IMR-90 (cell line): ENCODE measurements at regions not wholly inside any gene's neighbourhood (a gene's known extent, or its start where the extent isn't known, plus 50 kb on each side); places are given as distances from the start of the nearest gene placed in this dataset.

ENCODE experiments used
- BHLHE40 ChIP-seq: fragments of 150-350 bp; IDR thresholded peaks from 2 replicates; pipeline ENCODE4 v1.6.1; 2016; ENCODE audit warnings: mild to moderate bottlenecking, low read depth, low read length
- CEBPB ChIP-seq: IDR thresholded peaks from 2 replicates; pipeline ENCODE4 v1.6.1; 2012; ENCODE audit warnings: low read depth, low read length, improper control_type of control experiment
- CTCF ChIP-seq: conservative IDR thresholded peaks from 2 replicates; pipeline ENCODE4 v1.5.1; 2012; ENCODE audit warnings: mild to moderate bottlenecking, low read depth, low read length, improper control_type of control experiment
- ELK1 ChIP-seq: fragments of 150-350 bp; IDR thresholded peaks from 2 replicates; pipeline ENCODE4 v1.6.1; 2016; ENCODE audit warnings: low read depth, mild to moderate bottlenecking, low read length, moderate library complexity, borderline replicate concordance
- MAZ ChIP-seq: IDR thresholded peaks from 2 replicates; pipeline ENCODE4 v1.6.1; 2012; ENCODE audit warnings: low read depth, mild to moderate bottlenecking, low read length, improper control_type of control experiment, moderate library complexity, borderline replicate concordance
- NFE2L2 ChIP-seq: fragments of 150-350 bp; IDR thresholded peaks from 2 replicates; pipeline ENCODE4 v1.6.1; 2016; ENCODE audit warnings: low read depth, mild to moderate bottlenecking, low read length
- POLR2A ChIP-seq: IDR thresholded peaks from 2 replicates; pipeline ENCODE4 v1.6.1; 2012; ENCODE audit warnings: mild to moderate bottlenecking, low read depth, low read length
- RFX5 ChIP-seq: IDR thresholded peaks from 2 replicates; pipeline ENCODE4 v1.8.0; 2012; ENCODE audit warnings: low read depth, mild to moderate bottlenecking, low read length, moderate library complexity
- SMC3 ChIP-seq: fragments of 150-350 bp; IDR thresholded peaks from 2 replicates; pipeline ENCODE4 v1.6.1; 2016; ENCODE audit warnings: low read depth, mild to moderate bottlenecking, antibody characterized with exemption, low read length, moderate library complexity
- USF2 ChIP-seq: fragments of 150-350 bp; IDR thresholded peaks from 2 replicates; pipeline ENCODE4 v1.6.1; 2017; ENCODE audit warnings: mild to moderate bottlenecking, antibody characterized with exemption, low read length, low read depth

GRCh38 chr2:208793434-208793833 lies 386.8 kb downstream of the PTH2R start:
- TF ChIP-seq CTCF (no peak), POLR2A (no peak), USF2 (no peak), CEBPB (no peak), BHLHE40 (no peak), NFE2L2 (no peak), SMC3 (no peak), MAZ (no peak), RFX5 (no peak), ELK1 (no peak)
